ENCODE measurements at regions not wholly inside any gene's neighbourhood (a gene's known extent, or its start where the extent isn't known, plus 50 kb on each side); places are given as distances from the start of the nearest gene placed in this dataset.
A peak's percentile ranks its signal among the peaks of the same experiment; 100 is the strongest.

GRCh38 chr2:24434541-24434940 lies 56.5 kb upstream of the NCOA1 start:
- no peaks in the 10 kb centered on the region for H3K36me3 ChIP-seq
- intact Hi-C loops (cut with DNase I; ENCODE audit: low total_unique reads), result no loop called here
- H3K4me1 ChIP-seq, result peaks cover 0 to 16% (median 2%) of the 10 kb centered on the region in 4 donors
- in situ Hi-C loops (cut with MboI; ENCODE audit: low pct_ligation_motif_present in 1 of 4, low pct_unique_long_range_greater_than_20kb in 1 of 4, low sequenced_read_pairs in 3 of 4), result loop anchor here in 1 of 4 donors (25.0 kb wide), 1 partner anchor 228 kb away; no protein-coding TSS in a partner anchor
- TF ChIP-seq POLR2A (IDR thresholded peaks at IDR 0.05) (no peak), EP300 (IDR thresholded peaks at IDR 0.05; ENCODE audit: low read depth) (no peak), CTCF (IDR thresholded peaks at IDR 0.05) (no peak), POLR2AphosphoS5 (IDR thresholded peaks at IDR 0.05) (no peak)
- WGBS, 2 donors (ENCODE audit: low coverage in 1 of 2), result 100% methylated on average over 1 of the region's 1 CpG; no CpG with 5 or more reads in 1 of the 2 donors
- peak overlapping the region in 2 of 4 donors; percentile 47 to 65 for H3K27ac ChIP-seq
- H3K4me3 ChIP-seq, result no peak overlapping the region
- H3K27me3 ChIP-seq, result no peaks in the 10 kb centered on the region
- H3K9me3 ChIP-seq, result no peaks in the 10 kb centered on the region
- DNase-seq, result no peak

- no peaks in the 10 kb centered on the region for H3K36me3 ChIP-seq
- no peaks in the 10 kb centered on the region for H3K9me3 ChIP-seq
- in situ Hi-C loops (cut with MboI; ENCODE audit: low pct_ligation_motif_present in 1 of 4, low pct_unique_long_range_greater_than_20kb in 1 of 4, low sequenced_read_pairs in 3 of 4), result loop anchor here in 1 of 4 donors (25.0 kb wide), 1 partner anchor 230 kb away; no protein-coding TSS in a partner anchor
- TF ChIP-seq CTCF (IDR thresholded peaks at IDR 0.05) (no peak), POLR2AphosphoS5 (IDR thresholded peaks at IDR 0.05) (no peak), POLR2A (IDR thresholded peaks at IDR 0.05) (no peak), EP300 (IDR thresholded peaks at IDR 0.05; ENCODE audit: low read depth) (no peak)
- H3K27me3 ChIP-seq, result no peaks in the 10 kb centered on the region
- peaks cover 0 to 16% (median 2%) of the 10 kb centered on the region in 4 donors for H3K4me1 ChIP-seq
- WGBS, 2 donors (ENCODE audit: low coverage in 1 of 2), result 59 to 70% methylated on average over 2 to 3 of the region's 3 CpGs
- H3K4me3 ChIP-seq, result no peak overlapping the region
- no peak for DNase-seq
- intact Hi-C loops (cut with DNase I; ENCODE audit: low total_unique reads), result no loop called here
- no peak overlapping the region for H3K27ac ChIP-seq
Observed at GRCh38 chr2:24432735-24433134, 58.3 kb upstream of the NCOA1 start.

- no peaks in the 10 kb centered on the region for H3K27me3 ChIP-seq
- intact Hi-C loops (cut with DNase I; ENCODE audit: low total_unique reads), result no loop called here
- peaks cover 0 to 16% (median 2%) of the 10 kb centered on the region in 4 donors for H3K4me1 ChIP-seq
- in situ Hi-C loops (cut with MboI; ENCODE audit: low pct_ligation_motif_present in 1 of 4, low pct_unique_long_range_greater_than_20kb in 1 of 4, low sequenced_read_pairs in 3 of 4), result loop anchor here in 1 of 4 donors (25.0 kb wide), 1 partner anchor 230 kb away; no protein-coding TSS in a partner anchor
- no peaks in the 10 kb centered on the region for H3K36me3 ChIP-seq
- H3K9me3 ChIP-seq, result no peaks in the 10 kb centered on the region
- no peak for DNase-seq
- H3K27ac ChIP-seq, result no peak overlapping the region
- WGBS, 2 donors (ENCODE audit: low coverage in 1 of 2), result 87% methylated on average over 1 of the region's 1 CpG; no CpG with 5 or more reads in 1 of the 2 donors
- TF ChIP-seq POLR2AphosphoS5 (IDR thresholded peaks at IDR 0.05) (no peak), EP300 (IDR thresholded peaks at IDR 0.05; ENCODE audit: low read depth) (no peak), POLR2A (IDR thresholded peaks at IDR 0.05) (no peak), CTCF (IDR thresholded peaks at IDR 0.05) (no peak)
- H3K4me3 ChIP-seq, result no peak overlapping the region
Observed at GRCh38 chr2:24432121-24432520, 58.9 kb upstream of the NCOA1 start.

GRCh38 chr2:24429197-24430074 lies 61.6 kb upstream of the NCOA1 start:
- Histone ChIP-seq H3K36me3 (no peaks in the 10 kb centered on the region), H3K27ac (no peak overlapping the region), H3K27me3 (no peaks in the 10 kb centered on the region), H3K4me3 (no peak overlapping the region), H3K9me3 (no peaks in the 10 kb centered on the region), H3K4me1 (no peaks in the 10 kb centered on the region)
- 68 to 85% methylated on average over 7 to 14 of the region's 14 CpGs for WGBS, 2 donors (ENCODE audit: low coverage in 1 of 2)
- TF ChIP-seq POLR2A (IDR thresholded peaks at IDR 0.05) (no peak), EP300 (IDR thresholded peaks at IDR 0.05; ENCODE audit: low read depth) (no peak), CTCF (IDR thresholded peaks at IDR 0.05) (no peak), POLR2AphosphoS5 (IDR thresholded peaks at IDR 0.05) (no peak)
- intact Hi-C loops (cut with DNase I; ENCODE audit: low total_unique reads) (loop anchor here (1.0 kb wide), 1 partner anchor 115 kb away; no protein-coding TSS in a partner anchor), in situ Hi-C loops (cut with MboI; ENCODE audit: low pct_ligation_motif_present in 1 of 4, low pct_unique_long_range_greater_than_20kb in 1 of 4, low sequenced_read_pairs in 3 of 4) (loop anchor here in 1 of 4 donors (25.0 kb wide), 1 partner anchor 233 kb away; no protein-coding TSS in a partner anchor)
- no peak for DNase-seq

Data from transverse colon (tissue), 4 donors.